ENCODE measurements at regions not wholly inside any gene's neighbourhood (a gene's known extent, or its start where the extent isn't known, plus 50 kb on each side); places are given as distances from the start of the nearest gene placed in this dataset.

DNA sequence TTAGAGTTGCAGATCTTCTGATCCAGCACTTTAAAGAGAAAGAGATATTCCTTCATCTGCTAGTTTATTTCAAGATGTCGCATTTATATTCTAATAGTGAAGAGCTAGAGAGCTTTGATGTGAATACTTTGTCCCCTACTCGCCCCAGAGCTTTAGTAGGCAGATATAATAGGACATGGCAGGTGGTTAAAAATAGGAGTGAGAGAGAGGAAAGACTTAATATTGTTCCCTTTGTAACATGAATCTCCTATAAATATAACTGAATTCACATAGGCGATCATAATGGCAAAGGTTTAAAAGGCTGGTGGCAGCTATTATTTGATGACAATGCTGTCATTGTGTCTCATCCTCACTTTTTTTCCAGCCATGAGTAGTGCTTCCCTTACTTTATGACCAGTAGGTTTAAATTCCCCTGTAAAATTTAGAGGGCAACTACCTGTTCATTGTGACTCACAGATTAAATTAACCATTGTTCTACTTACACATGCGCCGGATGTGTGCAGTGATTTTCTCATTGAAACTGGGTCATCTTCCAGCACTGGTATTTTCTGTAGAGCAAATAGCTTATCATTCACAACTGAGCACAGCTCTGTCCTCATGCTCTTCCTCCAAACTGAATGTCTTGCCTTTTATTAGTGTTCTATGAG lies 906.7 kb upstream of the CELF2 start:
- Mint-ChIP-seq H3K27ac (no peak overlapping the region), H3K36me3 (no peaks in the 10 kb centered on the region), H3K9me3 (no peaks in the 10 kb centered on the region)
- no peak for DNase-seq (ENCODE audit: low spot score in 2 of 2)
- ATAC-seq: no peak

DNA sequence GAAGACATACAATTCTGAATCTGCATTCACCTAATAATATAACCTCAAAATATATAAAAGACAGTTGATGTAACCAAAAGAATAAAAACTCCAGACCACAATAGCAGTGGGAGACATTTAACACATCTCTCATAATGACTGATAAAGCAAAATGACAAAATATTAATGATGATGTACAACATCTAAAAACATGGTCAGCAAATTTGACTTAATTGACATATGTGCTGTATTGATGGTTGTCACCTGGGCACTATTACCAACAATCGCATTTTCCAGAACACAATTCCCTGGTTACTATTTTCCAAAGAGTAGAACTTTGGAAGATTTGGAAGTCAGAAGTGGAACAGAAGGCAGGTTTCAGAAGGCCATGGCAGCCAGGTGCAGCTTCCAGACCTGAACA lies 899.5 kb upstream of the CELF2 start:
- H3K36me3 Mint-ChIP-seq: no peaks in the 10 kb centered on the region
- H3K27ac Mint-ChIP-seq: no peak overlapping the region
- ATAC-seq (no peak), DNase-seq (ENCODE audit: low spot score in 2 of 2) (no peak)
- no peaks in the 10 kb centered on the region for H3K9me3 Mint-ChIP-seq

DNA sequence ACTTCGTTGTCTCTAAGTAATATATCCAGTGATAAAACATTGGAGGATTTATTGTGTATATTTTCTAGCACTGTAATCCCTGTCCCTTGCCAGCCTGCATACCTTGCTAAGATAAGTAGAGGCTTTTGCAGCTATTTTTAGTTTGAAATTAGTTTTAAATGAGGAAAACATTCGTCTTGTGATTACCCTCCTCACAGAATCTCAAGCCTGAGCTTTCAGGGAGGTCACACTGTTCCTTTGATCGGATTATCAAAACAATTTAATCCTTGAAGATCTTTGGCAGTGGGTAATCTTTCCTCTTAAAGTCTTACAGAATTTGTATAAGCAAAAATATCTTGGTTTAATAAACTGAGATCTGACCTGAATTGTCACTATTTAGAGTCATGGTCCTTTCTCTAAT lies 897.0 kb upstream of the CELF2 start:
- Mint-ChIP-seq H3K36me3 (no peaks in the 10 kb centered on the region), H3K9me3 (no peaks in the 10 kb centered on the region), H3K27ac (no peak overlapping the region)
- ATAC-seq (no peak), DNase-seq (ENCODE audit: low spot score in 2 of 2) (no peak)

DNA sequence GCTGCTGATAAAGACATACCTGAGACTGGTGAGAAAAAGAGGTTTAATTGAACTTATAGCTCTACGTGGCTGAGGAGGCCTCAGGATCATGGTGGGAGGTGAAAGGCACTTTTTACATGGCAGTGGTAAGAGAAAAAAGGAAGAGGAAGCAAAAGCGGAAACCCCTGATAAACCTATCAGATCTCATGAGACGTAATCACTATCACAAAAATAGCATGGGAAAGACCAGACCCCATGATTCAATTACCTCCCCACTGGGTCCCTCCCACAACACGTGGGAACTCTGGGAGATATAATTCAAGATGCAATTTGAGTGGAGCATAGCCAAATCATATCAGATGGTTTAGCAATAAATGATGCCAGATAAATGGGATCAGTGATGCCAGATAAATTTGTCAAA lies 892.0 kb upstream of the CELF2 start:
- H3K9me3 Mint-ChIP-seq: no peaks in the 10 kb centered on the region
- no peak for ATAC-seq
- H3K27ac Mint-ChIP-seq: no peak overlapping the region
- DNase-seq (ENCODE audit: low spot score in 2 of 2): no peak
- H3K36me3 Mint-ChIP-seq: no peaks in the 10 kb centered on the region

DNA sequence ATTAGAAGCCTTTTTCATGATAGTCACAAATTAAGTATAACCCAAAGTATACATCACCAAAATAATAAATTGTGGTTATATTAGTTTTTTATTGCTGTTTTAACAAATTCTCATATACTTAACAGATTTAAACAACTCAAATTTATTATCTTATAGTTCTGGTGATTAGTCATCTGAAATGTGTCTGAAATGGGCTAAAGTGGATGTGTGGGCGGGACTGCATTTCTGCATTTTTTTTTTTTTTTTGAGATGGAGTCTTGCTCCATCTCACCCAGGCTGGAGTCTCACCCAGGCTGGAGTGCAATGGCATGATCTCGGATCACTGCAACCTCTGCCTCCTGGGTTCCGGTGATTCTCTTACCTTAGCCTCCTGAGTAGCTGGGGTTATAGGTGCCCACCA lies 891.5 kb upstream of the CELF2 start:
- Mint-ChIP-seq H3K27ac (no peak overlapping the region), H3K36me3 (no peaks in the 10 kb centered on the region), H3K9me3 (no peaks in the 10 kb centered on the region)
- ATAC-seq (no peak), DNase-seq (ENCODE audit: low spot score in 2 of 2) (no peak)

DNA sequence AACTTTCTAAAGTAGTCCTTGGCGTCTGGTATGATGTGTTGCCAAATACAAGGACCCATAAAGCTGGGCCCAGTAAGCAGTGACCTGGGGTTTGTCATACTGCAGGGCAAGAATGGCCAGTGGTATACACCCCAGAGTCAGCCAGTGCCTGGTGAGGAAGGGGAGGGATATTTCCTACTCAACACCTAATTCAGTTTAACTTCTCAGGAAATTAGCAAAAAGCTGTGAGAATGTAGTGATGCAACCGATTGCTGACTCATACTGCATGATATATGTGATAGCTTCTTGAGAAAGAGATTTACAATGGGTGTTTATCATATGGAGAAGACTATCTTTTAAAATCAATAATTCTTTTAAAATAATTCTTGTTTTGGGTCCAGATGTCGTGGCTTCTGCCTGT lies 889.3 kb upstream of the CELF2 start:
- no peak for DNase-seq (ENCODE audit: low spot score in 2 of 2)
- H3K27ac Mint-ChIP-seq: no peak overlapping the region

DNA sequence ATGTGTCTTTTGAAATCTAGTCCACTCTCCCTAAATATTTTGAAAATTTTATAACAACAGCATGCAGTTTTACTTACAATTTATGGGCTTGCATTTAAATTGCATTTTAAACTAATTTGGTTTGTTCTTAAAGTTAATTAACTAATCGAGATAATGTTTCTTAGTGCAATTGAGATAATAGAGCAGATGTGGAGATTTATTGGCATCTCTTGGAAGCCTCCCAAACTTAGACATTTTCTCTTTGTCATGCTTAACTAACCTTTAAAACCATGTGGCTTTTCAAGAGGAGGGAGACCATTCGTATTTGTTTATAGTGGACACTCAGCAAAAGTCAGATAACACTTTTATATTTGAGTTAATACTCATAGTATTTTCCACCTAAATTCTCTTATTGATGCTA lies 887.0 kb upstream of the CELF2 start:
- H3K9me3 Mint-ChIP-seq: no peaks in the 10 kb centered on the region
- no peak overlapping the region for H3K27ac Mint-ChIP-seq
- H3K36me3 Mint-ChIP-seq: no peaks in the 10 kb centered on the region
- DNase-seq (ENCODE audit: low spot score in 2 of 2) (no peak), ATAC-seq (no peak)

More for the DNA sequence above, 889.3 kb upstream of the CELF2 start:
- Mint-ChIP-seq H3K36me3 (no peaks in the 10 kb centered on the region), H3K9me3 (no peaks in the 10 kb centered on the region)
- no peak for ATAC-seq

DNA sequence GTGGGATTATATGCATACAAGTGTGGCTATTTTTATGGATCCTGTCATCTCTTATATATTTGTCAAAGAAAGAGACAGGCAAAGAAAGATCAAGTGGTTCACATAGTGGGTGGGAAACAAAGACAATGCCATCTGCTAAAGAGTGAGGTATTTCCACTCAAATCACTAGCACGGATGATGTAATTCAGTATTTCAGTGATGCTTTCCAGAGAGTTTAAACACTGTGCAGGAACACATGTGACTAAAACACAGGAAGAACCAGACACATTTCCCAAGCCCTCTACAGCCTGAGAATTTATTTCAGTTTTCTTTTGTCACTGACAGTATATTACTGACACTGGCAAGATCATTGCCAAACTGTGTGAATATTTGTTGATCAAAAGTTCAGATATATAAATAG lies 885.7 kb upstream of the CELF2 start:
- no peak for ATAC-seq
- H3K9me3 Mint-ChIP-seq: no peaks in the 10 kb centered on the region
- H3K36me3 Mint-ChIP-seq: no peaks in the 10 kb centered on the region
- H3K27ac Mint-ChIP-seq: no peak overlapping the region
- DNase-seq (ENCODE audit: low spot score in 2 of 2): no peak

DNA sequence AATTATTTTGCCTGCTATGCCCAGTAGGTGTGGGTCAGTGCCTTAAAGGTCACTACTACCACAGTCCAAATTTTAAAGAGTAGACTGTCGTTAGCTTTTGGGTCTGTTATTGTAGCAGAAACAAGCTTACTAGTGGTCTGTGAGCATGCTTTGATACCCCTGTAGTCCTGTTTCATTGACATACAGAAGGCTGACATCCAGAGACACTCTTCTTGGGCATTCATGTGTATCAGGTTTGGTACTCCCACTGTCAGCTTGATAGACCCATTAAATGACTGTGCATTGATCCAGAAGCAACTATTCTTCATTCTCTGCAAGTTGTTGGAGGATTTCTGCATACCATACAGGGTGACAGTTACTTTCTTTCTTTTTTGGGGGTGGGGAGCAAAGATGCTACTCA lies 884.4 kb upstream of the CELF2 start:
- H3K36me3 Mint-ChIP-seq: no peaks in the 10 kb centered on the region
- no peaks in the 10 kb centered on the region for H3K9me3 Mint-ChIP-seq
- H3K27ac Mint-ChIP-seq: no peak overlapping the region
- DNase-seq (ENCODE audit: low spot score in 2 of 2) (no peak), ATAC-seq (no peak)

DNA sequence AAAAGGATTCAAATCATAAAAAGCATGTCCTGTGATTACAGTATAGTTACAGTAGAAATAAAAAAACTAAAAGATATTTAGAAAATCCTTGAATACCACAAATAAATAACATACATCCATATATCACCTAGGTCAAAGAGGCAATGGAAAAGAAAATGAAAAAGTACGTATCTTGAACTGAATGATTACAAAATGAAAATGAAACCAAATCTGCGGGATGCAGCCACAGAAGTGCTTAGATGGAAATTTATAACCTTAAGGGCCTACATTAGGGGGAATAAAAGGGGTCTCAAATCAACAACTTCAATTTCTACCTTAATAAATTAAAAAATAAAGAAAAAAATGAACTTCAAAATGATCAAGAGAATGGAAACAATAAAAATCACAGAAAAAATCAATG lies 879.0 kb upstream of the CELF2 start:
- no peaks in the 10 kb centered on the region for H3K9me3 Mint-ChIP-seq
- no peak overlapping the region for H3K27ac Mint-ChIP-seq
- no peak for DNase-seq (ENCODE audit: low spot score in 2 of 2)
- no peaks in the 10 kb centered on the region for H3K36me3 Mint-ChIP-seq
- no peak for ATAC-seq

DNA sequence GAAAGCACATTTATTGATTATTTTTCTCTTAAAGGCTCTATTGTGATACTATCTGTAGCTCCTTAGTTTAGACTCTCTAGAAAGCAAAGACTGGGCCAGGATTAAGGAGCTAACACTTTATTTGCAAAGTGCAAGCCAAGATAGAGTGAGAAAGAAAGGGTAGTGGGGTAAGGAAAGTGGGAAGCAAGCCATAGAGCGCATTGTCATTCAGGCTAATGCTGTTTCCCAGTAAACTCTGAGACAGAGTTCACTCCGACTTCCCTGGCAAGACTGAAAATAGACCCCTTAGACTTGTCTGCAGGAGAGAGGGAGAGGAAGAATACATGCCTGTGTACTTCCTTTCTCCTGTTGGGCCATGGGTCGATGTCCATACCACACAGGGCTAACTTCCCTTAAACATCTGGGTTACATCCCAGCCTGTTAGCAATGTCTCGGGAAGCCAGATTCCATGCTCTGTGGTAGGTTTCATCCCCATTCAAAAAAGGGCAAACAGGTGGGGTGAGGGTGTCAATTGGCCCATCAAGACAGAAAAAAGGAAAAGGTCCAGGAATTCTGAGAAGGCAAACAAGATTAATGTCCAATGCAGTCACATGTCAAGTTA lies 875.8 kb upstream of the CELF2 start:
- no peak for ATAC-seq
- H3K9me3 Mint-ChIP-seq: no peaks in the 10 kb centered on the region
- no peak for DNase-seq (ENCODE audit: low spot score in 2 of 2)
- no peak overlapping the region for H3K27ac Mint-ChIP-seq
- no peaks in the 10 kb centered on the region for H3K36me3 Mint-ChIP-seq

DNA sequence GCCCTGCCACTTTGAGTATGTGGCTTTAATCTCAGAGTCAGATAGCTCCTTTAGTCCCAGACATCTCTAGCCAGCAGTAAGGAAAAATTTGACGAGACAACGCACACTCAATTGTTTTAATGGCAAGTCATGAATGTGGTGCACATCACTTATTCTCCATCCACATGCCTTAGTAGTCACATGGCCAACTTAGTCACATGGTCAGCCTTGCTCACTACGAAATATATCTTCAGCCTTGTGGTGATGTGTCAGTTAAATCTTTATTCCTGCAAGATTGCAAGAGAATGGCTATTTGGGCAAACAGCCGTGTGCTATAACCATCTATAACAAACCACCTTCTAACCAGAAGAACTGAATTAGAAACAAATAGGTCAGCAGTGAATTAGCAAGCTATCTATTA lies 871.1 kb upstream of the CELF2 start:
- DNase-seq (ENCODE audit: low spot score in 2 of 2) (no peak), ATAC-seq (no peak)
- H3K27ac Mint-ChIP-seq: no peak overlapping the region
- no peaks in the 10 kb centered on the region for H3K36me3 Mint-ChIP-seq
- H3K9me3 Mint-ChIP-seq: no peaks in the 10 kb centered on the region

DNA sequence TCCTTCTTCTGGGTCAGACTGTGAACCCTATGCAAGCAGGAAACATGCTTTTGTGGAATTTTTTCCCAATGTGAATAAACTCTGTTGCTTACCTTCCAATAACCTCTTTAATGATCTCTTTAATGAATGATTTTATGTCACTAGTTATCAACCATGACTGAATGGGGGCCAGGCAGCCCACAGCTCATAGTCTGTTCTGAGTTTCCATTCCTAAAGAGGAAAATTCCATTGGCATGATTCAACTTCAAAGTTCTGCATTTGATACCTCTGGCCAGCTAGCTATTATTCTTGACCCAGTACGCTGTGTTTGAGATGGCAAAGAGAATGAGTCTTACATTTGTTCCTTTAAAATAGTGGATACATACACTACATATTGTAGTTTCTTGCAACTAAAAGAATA lies 867.8 kb upstream of the CELF2 start:
- DNase-seq (ENCODE audit: low spot score in 2 of 2) (no peak), ATAC-seq (no peak)
- H3K27ac Mint-ChIP-seq: no peak overlapping the region

DNA sequence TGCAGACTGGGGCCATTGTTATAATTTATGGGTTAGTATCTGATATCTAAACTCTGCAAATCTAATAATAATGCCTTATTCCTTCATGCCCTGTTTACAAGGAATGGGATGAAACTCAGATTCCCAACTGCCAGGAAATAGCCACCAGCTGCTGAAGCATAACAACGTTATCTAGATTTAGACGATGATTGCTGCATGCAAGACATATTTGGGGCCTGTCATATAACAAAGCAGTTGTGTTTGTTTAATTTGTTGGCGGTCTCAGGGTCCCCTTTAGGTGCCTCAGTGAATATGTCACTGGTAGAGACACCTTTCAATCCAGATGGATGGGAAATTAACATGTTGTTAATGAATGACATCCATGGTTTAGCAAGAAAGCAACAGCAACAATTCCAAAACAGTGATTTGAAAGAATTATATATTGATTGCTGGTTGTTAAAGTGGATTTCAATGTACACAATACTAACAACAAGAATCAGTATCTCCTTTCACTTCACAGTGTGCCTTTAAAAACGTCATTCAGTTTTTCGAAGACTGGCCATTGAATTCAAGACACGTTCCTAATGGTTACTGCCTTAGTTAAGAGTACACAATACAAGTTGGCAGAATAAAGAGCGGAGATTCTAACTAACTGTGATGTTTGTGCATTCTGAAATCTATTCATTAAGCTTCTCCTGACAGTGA lies 860.6 kb upstream of the CELF2 start:
- DNase-seq (ENCODE audit: low spot score in 2 of 2) (no peak), ATAC-seq (no peak)
- Mint-ChIP-seq H3K27ac (no peak overlapping the region), H3K9me3 (peaks cover 9 to 12% of the 10 kb centered on the region in 2 donors), H3K36me3 (peaks cover 0 to 9% of the 10 kb centered on the region in 2 donors)

More for the DNA sequence above, 867.8 kb upstream of the CELF2 start:
- no peaks in the 10 kb centered on the region for H3K9me3 Mint-ChIP-seq
- no peaks in the 10 kb centered on the region for H3K36me3 Mint-ChIP-seq

DNA sequence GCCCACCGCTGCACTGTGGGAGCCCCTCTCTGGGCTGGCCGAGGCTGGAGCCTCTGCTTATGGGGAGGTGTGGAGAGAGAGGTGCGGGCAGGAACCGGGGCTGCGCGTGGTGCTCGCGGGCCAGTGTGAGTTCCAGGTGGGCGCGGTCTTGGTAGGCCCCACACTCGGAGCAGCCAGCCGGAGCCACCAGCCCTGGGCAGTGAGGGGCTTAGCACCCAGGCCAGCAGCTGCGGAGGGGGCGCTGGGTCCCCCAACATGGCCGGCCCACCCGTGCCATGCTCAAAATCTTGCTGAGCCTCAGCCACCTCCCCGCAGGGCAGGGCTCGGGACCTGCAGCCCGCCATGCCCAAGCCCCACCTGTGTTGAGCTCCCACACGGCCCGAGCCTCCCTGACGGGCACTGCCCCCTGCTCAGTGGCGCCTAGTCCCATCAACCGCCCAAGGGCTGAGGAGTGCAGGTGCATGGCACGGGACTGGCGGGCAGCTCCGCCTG lies 856.8 kb upstream of the CELF2 start:
- Mint-ChIP-seq H3K36me3 (peaks cover 0 to 9% of the 10 kb centered on the region in 2 donors), H3K9me3 (peaks cover 9 to 12% of the 10 kb centered on the region in 2 donors), H3K27ac (no peak overlapping the region)
- ATAC-seq (no peak), DNase-seq (ENCODE audit: low spot score in 2 of 2) (no peak)

DNA sequence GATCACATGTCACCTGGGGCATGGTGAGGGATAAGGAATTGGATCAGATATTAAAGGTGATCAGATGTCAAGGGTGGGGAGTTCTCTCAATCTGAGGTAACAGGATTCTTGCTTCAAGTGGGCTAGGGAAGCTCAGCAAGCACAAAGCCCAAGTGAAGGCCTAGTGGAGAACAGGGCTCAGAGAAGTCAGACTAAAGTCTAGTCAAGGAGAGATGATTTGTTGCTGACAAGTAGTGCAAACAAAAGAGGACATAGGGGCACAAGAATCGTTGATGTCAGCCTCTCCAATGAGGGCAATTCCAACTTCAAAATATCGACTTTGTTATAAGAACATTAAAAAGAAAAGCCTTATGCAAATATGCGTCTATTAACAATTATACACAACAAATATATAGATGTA lies 852.8 kb upstream of the CELF2 start:
- H3K27ac Mint-ChIP-seq: no peak overlapping the region
- H3K36me3 Mint-ChIP-seq: peaks cover 0 to 5% of the 10 kb centered on the region in 2 donors
- H3K9me3 Mint-ChIP-seq: peaks cover 5% of the 10 kb centered on the region in 2 donors
- no peak for DNase-seq (ENCODE audit: low spot score in 2 of 2)
- ATAC-seq: no peak

DNA sequence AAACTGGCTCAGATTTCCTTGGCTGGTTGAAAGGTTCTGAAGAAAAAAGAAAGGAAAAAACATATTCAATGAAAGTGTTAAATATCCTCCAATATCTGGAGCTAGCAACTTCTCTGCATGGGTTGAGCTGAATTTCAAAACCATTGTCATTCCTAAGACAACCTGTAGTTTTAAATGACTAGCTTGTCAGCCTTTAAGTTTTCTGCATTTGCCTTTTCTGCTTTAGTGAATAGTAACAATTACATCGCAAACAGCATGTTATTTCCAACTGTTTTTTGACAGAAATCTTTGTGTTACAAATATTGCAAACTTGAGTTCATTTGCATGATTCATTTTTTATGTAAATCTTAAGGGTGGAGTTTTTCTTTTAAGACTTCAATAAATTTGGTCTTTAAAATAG lies 852.3 kb upstream of the CELF2 start:
- Mint-ChIP-seq H3K36me3 (no peaks in the 10 kb centered on the region), H3K9me3 (no peaks in the 10 kb centered on the region), H3K27ac (no peak overlapping the region)
- no peak for ATAC-seq
- no peak for DNase-seq (ENCODE audit: low spot score in 2 of 2)

DNA sequence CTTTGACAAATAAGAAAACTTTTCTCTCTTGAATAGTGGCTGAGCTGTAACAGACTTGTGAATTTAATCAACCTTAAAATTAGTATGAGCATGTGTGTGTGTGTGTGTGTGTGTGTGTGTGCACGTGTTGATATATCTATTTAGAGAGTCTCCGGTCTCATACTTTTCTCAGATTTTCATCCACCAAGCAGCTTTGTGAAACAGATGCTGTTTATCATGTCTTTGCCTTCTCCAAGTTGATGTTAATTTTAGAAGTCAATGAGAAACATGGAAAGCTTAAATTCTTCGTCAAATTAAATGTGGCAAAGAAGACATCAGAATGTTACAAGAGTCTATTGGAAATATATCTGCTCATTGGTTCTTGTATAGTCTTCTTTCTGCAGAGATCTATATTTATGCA lies 839.2 kb upstream of the CELF2 start:
- Mint-ChIP-seq H3K9me3 (peaks cover 0 to 5% of the 10 kb centered on the region in 2 donors), H3K36me3 (no peaks in the 10 kb centered on the region), H3K27ac (no peak overlapping the region)
- no peak for ATAC-seq
- no peak for DNase-seq (ENCODE audit: low spot score in 2 of 2)

Data from activated naive CD4-positive, alpha-beta T cell treated with anti-CD3 and anti-CD28 coated beads, Interleukin-2, amount 50 U/mL, for 72 hours (primary cell).